Kidney glomerular epithelial cell (primary cell): ENCODE measurements at regions not wholly inside any gene's neighbourhood (a gene's known extent, or its start where the extent isn't known, plus 50 kb on each side); places are given as distances from the start of the nearest gene placed in this dataset.

Source experiments
- DNase-seq: peaks from one replicate; lab custom pipeline; 2025; lab: John Stamatoyannopoulos, UW

DNA sequence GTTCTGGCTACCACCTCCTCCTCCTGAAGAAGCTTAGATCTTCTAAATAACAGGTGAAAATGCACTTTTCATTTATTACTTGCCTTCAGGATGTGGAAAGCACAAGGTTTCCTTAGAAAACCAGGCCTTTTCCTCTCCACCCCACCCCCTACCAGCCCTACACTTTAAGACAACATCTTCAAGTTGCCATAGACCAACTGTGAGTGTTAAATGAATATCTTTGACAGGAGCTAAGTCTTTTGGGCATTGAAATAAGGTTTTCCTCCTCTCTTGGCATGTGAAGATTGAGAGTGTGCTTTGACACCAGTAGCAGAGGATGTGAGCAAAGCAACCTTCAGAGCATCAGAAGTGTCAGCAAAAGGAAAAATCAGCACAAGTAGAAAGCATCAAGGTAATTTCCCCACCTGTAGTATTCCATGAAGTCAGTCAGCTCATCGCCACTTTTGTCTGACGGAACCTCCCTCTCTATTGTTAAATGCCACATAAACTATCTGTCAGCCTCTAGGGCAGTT, 532.3 kb upstream of the MMS22L start:
- DNase-seq = no peak

DNA sequence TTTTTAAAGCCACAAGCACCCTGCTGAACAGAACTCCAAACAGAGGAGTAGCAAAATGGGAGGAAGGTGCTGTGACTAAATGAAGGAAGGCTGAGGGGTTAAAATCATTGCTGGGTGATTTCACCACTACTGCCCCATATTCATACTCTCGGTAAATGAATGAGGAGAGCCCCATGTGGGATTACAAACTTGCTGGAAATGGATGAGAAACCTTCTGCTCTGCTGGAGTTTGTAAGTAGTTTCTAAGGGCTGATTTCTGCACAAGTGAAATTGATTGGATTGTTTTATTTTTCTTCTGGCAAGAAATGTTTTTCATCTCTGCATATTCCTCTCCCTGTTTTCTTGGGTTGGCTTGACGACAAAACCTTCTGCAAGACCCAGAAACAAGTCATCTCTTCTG, 533.5 kb upstream of the MMS22L start:
- DNase-seq = no peak

GRCh38 chr6:97819710-97820109, 536.7 kb upstream of the MMS22L start:
- no peak for DNase-seq

- no peak for DNase-seq
These were observed 537.4 kb upstream of the MMS22L start for GRCh38 chr6:97820400-97820799.

DNA sequence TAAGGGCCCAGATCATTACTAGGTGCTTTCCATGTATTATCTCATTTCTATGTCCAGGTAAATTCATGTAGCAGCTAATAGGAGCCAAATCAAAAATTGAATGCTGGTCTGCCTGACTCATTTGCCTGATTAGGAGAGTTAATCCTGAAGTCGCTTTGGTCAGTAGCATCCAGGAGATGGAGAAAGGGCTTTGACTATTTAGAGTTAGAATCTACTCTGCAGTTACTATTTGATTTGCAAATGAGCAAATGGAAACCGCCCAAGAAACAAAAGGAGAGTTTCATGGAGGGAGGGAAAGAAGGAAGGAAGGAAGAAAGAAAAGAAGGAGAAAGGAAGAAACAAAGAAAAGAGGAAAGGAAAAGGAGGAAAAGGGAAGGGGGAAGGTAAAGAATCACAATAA, 539.6 kb upstream of the MMS22L start:
- no peak for DNase-seq

DNA sequence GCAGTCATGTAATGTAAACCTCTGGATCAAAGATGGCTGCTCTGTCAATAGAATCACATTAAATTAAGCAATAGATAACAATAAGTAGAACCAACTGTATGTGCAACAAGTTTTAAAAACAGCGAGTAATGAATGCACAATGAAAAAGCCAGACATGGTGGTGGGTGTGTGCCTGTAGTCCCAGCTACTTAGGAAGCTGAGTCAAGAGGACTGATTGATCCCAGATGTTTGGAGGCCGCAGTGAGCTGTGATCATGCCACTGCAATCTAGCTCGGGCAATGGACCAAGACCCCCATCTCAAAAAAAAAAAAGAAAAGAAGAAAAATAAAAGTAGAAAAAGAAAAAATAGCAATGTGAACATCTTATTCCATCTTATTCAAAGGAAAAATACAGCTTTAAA, 558.7 kb upstream of the MMS22L start:
- DNase-seq = no peak

DNA sequence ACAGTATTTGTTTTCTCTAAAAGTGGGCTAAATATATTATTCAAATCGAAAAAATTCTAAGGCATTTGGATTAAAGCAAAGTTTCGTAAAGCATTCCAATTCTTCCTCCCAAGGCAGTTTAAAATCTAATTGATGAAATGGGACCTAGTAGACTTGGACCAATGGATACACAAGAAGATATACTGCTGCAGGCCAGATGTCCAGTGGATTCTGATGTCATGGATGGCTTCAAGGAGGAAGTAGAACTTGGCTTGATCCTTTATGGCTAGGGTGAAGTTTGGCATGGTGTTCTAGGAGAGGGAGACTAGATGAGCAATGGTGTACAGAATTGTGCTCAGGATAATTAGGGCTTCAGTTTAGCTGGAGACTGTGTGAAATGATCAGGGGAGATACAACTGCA, 559.5 kb upstream of the MMS22L start:
- DNase-seq = no peak

- DNase-seq = no peak
These were observed 566.4 kb upstream of the MMS22L start for GRCh38 chr6:97849390-97849789.

DNA sequence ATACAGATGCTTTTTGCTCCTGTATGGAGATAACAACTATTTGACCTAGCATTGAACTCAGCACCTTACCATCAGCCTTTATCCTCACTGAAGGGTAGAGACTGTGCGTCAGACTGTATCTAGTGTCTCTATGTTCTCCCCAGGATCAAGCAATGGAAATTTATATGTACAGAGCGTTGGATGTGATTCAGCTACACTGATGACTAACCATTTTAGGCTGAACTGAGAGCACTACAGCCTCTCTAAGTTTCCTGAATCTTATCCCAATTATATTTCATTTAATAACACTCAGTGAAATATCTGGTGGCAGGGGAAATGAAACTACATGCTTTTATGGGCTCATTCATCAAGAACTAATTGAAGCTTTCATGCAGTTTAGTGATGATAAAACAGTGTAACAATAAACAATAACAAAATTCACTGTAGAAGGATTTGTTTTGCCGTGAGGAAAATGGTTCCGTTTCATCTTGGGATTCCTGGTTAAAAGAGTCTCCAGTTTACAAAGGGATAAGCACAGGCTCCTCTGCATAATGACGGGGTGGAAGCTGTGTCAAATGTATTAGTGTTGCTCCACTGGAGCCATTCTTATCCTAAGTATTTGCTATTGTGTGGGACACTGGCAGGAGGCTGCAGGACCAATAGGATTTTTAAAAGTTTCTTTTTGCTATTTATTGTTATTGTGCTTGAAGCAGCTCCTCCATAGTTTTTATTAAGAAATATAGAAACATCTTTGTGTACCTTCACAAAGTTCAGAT, 567.6 kb upstream of the MMS22L start:
- no peak for DNase-seq

- DNase-seq = no peak
These were observed 580.7 kb upstream of the MMS22L start for GRCh38 chr6:97863697-97864096.

DNA sequence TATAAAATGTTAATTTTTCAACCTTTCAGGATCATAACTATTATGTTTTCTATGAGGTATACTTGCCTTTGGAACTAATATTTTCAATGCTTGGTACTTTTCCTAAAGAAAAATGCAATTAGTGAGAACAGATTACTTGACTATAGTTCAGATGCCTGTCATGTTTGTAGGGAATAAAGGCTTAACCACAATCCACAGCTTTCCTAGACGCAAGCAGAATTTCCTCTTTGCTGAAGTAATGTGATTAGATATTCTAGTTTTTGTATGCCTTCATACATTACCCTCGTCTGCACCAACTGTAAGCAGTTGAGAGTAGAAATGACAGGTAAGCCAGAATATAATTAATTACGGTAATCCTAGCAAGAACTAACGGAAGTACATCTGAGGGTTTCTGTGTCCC, 581.4 kb upstream of the MMS22L start:
- no peak for DNase-seq

- no peak for DNase-seq
These were observed 581.8 kb upstream of the MMS22L start for GRCh38 chr6:97864826-97865225.

DNA sequence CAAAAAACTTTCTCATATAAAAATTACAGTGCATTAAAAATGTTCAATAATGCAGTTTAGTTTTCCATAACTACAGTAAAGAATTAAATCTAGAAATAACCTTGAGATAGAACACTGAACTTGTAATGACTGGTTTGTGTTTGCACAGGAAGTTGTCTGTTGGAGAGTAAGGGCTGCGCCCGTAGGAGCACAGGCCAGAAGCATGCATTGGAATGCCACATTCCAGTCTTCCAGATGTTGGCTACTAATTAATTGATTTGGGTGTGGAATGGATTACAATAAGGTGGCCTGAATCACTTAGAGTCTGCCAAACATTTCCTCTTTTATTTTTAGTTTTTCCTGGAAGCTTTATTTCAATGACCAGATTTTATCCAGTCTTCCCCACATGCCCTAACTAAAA, 582.6 kb upstream of the MMS22L start:
- DNase-seq = peak; percentile 10

- no peak for DNase-seq
These were observed 583.6 kb upstream of the MMS22L start for GRCh38 chr6:97866616-97867015.

DNA sequence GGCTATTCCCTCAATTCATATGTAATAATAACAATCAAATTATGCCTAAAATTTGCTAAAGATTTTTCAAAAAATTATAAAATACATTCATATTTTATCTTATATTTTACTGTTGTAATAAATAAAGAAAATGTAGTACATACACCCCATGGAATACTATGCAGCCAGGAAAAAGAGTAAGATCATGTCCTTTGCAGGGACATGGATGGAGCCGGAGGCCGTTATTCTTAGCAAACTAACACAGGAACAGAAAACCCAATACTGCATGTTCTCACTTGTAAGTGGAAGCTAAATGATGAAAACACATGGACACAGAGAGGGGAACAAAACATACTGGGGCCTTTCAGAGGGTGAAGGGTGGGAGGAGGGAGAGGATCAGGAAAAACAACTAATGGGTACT, 584.2 kb upstream of the MMS22L start:
- no peak for DNase-seq

DNA sequence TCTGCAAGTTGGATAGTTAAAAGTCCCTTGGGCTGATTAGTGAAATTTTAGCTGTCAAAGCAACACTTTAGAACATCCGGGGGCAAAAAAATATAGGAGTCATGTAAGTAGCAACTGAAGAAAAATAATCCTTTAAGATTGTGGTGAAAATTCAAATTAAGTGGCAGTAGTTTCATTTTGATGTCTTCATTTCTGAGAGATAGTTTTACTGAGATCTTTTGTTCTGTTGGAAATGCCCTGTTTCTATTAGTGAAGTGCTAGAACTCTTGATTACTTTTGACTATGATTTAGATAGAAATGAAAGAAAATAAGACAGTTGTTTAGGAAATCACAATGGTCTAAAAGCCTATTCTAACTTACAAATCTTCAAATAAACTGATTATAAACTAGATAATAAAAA, 587.3 kb upstream of the MMS22L start:
- DNase-seq = no peak

DNA sequence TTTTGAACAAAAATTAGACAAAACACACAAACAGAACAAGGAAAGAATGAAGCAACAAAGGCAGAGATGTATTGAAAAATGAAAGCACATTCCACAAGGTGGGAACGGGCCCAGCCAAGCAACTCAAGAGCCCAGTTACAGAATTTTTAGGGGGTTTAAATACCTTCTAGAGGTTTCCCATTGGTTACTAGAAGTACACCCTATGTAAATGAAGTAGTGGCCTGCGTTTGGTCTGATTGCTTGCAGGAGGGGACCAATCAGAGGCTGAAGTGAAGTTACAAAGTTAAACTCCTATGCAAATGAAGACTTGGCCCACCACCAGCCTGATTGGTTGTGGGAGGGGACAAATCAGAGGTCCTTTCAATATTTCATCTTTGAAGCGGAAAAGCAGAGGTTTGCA, 593.7 kb upstream of the MMS22L start:
- no peak for DNase-seq

DNA sequence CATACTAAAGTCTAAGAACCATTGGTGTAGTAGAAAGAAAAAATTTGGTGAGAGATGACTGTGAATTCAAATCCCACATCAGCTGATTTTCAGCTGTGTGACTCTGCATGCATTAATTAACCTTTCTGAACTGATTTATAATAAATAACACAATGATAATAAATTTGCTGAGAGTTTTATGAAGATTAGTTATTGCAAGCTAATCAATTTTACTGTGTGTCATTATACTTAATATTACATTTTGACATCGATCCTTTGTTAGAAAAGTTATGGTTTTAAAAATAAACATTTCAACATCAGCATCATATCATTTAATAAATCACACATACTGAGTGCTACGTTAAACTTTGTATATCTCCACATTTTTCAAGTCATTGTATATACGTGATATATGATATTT, 599.7 kb upstream of the MMS22L start:
- DNase-seq = no peak

GRCh38 chr6:97885325-97885724, 602.3 kb upstream of the MMS22L start:
- no peak for DNase-seq

DNA sequence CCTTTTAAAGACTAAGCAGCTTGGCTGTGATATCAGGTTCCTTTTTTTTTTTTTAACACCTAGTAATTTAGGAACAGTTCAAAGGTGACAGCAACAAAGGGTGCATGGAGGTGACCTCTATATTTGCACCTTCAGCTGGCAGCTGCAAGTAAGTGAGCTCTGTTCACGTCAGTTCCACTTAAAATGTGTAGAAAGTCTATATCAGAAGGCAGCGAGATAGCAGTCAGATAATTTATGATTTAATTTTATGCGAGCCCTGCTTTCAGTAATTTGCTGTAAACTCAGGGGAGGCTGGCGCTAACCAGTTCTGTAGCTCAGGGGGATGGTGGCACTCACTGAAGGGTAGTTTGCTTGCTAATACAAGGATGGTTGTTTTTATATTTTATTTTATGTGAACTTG, 602.8 kb upstream of the MMS22L start:
- DNase-seq = no peak

DNA sequence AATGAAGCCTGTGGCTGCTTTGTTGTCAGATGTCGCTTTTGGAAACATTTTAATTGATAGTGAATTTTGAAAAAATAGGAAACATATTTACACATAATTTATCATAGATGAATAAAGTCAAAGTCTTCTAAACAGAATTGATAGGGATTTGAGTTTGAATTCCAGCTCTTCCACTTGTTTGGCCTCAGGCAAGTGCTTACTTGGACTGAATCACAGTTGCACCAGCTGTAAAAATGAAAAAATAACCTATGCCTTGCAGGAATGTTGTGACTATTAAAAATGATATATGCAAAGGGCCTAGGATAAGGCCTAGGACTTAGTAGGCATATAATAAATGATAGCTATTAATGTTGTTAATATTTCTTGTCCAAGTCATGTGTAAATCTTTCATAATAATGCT, 618.5 kb upstream of the MMS22L start:
- no peak for DNase-seq

DNA sequence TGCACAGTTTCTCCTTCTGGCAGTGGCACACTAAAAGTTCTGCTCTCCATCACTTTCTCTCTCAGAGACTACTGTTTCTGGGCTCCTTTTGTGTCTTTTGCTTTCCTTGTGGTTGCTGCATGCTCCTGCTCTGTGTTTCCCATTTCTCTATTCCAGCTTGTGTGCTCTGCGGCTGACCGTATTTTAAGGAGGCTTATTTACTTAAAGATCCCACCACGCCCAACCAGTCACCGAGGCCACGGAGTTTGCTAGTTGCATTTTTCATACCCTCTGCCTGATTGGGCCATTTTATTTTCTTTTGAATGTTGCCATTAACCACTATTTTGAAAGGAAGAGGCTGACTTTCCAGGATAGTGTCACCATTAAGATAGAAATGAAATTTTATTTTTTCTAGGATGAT, 626.4 kb upstream of the MMS22L start:
- DNase-seq = no peak

GRCh38 chr6:97913721-97914120, 630.7 kb upstream of the MMS22L start:
- no peak for DNase-seq

DNA sequence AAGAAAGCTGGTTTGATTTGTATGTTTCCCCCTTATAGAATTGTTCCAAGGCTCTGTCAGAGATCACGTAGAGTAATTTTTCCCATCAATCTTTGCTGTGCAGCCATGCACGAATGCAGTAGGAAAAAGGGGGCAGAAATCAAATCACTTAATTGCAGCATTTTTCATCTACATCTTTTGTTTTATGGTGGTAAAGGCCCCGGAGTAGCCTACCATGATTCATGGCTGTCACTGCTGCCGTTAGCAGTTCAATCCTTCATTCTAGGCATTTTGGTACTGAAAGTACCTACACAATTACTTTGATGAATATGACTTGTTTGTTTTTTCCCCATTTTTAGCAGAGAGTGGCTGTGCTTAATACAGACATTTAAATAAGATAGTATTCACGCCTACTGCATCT, 631.9 kb upstream of the MMS22L start:
- no peak for DNase-seq
